Right renal pelvis (tissue), 4 donors: ENCODE measurements at regions not wholly inside any gene's neighbourhood (a gene's known extent, or its start where the extent isn't known, plus 50 kb on each side); places are given as distances from the start of the nearest gene placed in this dataset.
A peak's percentile ranks its signal among the peaks of the same experiment; 100 is the strongest.
"Not testable (repeated sequence)": the region's sequence is repeated elsewhere in the genome, so short reads cannot be mapped to it uniquely, and the experiment has no call there.

Source experiments
- DNase-seq, 4 donors: peaks; one replicate each; pipeline ENCODE4 v3.0.0-alpha.2; 2013; ENCODE audit warnings: low read depth in 4 of 4, low spot score in 3 of 4, missing footprints in 1 of 4

DNA sequence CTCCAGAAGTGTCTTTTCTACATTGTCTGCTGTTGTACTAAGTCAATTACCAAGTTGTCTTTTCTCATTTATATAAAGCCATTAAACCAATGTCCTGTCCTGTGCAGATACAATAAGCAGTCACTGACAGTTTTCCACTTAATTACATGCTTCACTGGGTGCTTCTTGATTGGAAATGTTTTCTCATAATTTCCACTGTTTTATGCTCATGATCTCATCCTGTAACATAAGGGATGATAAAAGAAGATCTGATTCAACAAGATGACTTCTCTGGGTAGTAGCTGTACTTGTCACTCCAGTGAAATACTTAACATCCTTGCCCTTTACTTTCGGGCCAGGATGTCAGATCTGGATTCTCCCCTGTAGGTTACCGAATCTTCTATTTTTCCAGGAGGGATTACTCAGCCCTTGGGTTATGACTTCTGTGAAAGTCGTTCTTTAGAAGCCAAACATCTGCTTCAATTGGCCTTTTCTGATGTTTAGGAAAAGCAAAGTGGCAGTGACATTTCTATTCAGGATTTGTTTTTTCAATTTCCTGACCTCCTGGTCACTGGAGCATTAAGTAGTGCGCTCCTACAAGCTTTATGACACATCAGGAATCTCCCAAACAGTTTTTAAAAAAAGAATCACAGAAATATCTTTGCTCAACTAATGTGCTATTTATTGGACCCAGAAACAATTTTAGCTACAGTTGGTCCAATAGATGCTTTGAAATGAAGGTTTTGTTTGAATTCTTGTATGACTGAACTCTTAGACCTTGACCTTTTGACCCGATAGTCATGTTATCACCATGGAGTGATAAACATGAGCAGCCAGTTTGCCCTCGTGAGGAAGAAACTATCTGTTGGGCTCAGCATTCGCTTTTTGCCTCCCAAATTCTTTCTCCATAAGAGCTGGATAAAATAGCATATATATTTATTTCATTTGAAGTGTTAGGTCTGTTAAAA lies 234.5 kb upstream of the SSTR1 start:
- DNase-seq: no peak

DNA sequence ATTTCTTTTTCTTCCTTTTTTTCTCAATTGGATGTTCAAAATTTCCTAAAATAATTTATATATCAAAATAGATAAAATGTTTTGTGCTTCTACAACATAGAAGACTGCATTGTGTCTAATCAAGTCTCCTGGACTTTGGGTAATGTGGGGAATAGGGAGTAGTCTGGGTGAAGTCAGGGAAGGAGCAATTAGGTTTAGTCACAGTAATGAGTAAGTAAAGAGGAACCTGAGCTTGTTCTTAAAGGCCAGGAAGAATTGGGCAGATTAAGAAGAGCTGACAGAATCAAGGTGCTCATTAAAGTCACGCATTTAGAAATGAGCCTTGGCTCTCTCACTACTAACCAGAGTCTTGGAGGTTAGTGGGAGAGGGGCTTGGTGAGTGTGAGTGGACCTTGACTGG lies 233.3 kb upstream of the SSTR1 start:
- no peak for DNase-seq

DNA sequence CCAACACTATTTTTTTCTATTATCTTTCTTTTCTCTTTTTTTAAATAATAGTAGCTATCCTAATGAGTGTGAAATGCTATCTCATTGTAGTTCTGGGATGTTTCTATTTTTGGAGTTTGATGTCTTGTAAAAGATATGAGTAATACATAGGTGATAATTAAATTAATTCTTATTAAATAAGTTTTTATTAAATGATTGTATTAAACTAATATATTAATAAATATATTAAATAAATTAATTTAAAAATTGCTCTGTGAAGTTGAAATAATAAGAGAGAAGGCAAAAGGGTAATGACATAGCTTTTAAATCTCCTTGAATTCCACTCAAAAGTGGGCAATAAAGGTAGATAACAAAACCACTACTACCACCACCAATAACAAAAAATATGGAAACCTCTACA lies 230.2 kb upstream of the SSTR1 start:
- no peak for DNase-seq

DNA sequence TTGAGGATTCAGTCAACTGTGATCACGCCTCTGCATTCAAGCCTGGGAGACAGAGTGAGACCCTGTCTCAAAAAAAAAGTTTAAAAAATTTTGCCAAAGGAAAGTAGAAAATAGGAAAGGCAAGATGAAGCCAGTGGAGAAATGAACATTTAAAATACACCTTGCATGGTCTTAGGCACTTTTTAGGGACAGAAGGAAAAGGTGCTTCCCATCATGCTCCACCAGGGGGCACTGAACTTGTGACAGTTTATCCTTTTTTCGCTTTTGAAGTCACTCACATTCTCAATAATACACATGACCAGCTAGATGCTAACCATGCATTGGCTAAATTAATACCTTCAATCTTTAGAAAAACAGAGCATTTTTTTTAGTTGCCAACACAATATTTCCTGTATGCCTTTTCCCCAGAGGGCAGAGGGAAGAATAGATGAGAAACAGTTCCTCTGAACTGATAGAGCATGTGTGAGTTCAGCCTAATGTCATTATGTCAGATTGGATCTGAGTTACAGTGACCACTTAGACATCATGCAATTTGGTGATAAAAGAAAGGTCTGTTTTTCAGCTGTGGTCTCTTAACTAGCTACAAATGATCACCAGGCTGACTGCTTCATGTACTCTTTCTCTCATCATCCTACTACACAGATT lies 221.8 kb upstream of the SSTR1 start:
- DNase-seq: peak in 3 of 4 donors; percentile 18 to 26 (median 18)

DNA sequence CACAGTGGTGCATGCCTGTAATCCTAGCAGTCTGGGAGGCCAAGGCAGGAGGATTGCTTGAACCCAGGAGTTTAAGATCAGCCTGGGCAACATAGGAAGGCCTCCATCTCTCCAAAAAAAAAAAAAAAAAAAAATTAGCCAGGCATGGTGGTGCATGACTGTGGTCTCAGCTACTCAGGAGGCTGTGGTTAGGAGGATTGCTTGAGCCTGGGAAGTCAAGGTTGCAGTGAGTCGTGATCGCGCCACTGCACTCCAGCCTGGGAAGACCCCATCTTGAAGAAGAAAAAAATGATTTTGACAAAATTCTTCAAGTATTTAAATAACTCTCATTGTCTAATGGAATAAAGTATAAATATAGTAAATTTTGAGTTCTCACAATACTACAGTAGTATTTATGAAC lies 219.2 kb upstream of the SSTR1 start:
- no peak for DNase-seq

DNA sequence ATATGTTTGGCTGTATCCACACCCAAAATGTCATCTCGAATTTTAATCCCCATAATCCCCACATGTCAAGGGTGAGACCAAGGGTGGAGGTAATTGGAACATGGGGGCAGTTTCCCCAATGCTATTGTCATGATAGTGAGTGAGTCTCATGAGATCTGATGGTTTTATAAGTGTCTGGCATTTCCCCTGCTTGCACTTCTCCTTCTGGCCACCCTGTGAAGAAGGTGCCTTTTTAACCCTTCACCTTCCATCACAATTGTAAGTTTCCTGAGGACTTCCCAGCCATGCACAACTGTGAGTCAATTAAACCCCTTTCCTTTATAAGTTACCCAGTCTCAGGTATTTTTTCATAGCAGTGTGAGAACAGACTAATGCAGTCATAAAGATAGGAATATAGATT lies 216.7 kb upstream of the SSTR1 start:
- DNase-seq: no peak

DNA sequence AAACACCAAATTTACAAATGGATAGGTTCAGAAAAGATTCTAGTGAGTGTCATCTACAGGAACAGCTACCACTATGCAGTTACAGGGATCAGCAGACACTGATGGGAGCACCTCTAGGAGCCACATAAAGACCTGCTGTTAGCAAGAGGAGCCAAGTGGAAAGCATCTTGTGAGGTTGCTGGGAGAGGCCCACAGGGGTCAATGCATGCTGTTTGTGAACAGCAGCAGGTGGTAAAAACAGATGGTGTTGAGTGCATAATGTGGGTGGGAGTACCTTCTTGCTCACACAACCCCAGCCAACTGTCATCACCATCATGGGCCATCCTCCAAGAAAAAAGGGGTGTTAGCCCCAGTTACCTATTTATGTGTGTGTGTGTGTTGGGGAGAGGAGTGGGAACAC lies 215.2 kb upstream of the SSTR1 start:
- no peak for DNase-seq

DNA sequence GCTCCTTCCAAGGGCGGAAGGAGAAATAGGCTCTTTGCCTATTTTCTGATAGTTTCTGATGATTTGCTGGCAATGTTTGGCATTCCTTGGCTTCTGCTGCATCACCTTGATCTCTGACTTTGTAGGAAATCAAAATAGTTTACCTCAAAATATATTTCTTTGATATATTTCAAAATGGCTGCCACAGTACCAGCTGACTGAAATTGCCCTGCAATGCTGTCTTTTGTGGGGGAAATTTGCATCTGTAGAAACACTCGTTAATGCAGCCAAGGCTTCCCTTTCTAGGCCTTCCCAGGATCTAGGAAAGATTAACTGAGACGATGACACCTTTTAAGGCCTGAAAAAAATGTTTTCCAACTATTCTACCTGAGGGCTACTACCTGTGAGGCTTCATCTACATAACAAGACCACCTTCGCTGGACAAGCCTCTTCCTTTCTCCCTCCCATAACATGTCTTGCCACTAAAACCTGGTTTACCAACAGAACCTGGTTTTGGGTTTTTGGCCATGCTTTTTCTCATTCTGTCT lies 212.8 kb upstream of the SSTR1 start:
- no peak for DNase-seq

DNA sequence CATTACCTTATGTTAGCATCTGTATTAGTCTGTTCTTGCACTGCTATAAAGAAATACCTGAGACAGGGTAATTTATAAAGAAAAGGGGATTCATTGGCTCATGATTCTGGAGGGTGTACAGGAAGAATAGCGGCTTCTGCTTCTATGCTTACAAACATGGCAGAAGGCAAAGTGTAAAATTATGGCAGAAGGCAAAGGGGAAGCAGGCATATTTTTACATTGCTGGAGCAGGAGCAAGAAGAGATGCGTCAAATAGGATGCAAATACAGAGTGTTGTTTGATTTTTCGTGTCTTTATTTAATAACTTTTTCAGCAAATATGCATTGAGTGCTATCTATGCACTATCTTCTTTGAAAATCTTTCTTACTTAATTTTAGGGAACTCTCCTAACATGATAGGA lies 210.7 kb upstream of the SSTR1 start:
- no peak for DNase-seq

DNA sequence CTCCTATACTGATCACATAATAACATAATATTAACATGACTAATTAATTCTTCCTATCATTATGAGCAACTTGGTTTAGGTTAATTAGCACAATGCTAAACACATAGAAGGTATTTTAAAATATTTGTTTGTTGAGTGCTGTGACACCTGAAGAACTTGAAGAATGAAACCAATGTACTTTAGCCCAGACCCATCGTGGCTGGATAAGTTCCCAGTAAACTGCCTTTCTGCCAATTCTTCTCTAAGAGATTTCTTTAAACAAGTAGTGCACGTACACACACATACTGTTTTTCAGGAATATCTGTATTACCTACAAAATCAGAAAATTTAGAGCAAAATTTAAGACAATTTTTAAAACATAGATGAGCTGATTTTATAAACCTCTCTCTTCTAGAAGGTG lies 207.4 kb upstream of the SSTR1 start:
- DNase-seq: no peak

DNA sequence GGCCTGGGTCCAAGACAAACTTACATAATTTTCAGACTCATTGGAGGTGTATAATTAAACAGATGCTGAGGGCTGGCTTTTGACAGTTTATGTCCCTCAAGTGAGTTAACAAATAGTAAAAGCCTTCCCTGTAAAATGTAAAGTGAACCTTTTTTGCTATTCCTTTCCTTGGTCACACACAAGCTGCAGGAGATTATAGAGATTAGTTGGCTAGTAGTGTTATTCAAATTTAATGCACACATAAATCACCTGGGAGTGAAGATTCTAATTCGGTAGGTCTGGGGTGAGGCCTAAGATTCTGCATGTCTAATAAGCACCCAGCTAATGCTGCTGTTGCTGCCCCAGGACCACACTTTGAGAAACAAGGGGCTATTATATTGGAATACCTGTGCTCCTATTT lies 206.2 kb upstream of the SSTR1 start:
- no peak for DNase-seq

DNA sequence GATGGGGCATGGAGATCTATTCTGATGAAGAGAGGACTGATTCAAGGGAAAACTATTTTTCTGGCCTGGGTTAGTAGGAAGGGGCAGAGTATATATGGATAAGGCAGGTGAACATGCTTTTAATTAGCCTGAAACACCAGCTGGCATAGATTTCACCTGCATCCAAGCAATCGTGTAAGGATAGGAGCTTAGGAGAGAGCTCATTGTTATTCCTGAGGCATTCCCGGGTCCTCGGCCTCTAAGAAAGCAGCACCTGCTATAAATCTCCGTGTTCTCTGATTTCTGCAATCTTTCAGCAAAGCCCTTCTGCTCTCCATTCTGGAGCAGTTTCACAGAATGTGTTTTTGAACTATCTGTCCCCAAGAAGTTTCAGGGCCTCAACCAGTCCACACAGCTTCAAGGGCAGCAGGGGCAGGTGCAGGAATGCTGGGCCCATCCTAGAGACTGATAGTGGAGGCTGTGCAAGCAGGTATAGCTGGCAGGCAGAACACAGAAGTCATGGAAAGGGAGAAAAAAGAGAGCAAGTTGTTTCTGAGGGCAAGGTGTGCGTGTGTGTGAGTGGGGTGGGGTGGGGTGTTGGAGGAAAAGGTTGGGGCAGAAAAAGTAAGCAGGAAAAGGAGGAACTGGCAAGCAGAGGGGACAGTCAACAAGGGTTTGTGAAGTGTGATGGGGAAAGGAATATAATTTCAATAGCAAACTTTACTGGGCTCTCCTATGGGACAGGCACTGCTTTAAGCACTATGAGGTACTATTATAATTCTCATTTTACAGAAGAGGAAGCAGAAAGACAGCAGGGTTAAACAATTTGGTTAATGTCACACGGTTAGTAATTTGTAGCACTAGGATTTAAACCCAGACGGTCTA lies 203.7 kb upstream of the SSTR1 start:
- no peak for DNase-seq

DNA sequence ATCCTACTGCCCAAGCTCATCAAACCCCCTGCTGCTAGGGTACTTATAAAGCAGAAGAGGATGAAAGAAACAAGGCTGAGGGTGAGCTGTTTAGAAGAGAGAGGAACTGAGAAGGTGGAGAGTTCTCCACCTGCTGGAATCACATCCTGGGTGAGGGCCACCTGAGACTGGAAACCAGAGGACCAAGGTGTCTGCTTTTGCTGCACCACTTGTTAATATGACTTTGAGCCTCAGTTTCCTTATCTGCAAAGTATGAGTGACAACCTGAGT lies 203.2 kb upstream of the SSTR1 start:
- DNase-seq: no peak

DNA sequence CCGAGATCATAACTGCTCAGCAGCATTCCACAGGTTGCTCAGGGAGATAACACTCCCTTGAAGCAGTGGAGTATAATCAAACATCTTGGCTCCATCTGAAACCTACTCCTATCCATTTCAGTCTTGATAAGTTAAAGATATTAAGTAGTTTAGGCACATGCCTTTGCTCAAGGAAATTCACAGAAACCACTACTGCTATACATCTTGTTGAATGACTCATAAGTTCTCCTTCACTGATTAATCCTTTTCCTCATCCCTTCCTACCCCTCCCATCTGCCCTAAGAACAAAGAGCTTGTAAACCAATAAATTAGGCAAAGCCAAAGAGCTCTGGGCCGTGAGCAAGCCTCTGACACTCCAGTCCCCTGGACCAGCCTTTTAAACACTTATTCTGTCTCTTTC lies 196.5 kb upstream of the SSTR1 start:
- not testable (repeated sequence) for DNase-seq

DNA sequence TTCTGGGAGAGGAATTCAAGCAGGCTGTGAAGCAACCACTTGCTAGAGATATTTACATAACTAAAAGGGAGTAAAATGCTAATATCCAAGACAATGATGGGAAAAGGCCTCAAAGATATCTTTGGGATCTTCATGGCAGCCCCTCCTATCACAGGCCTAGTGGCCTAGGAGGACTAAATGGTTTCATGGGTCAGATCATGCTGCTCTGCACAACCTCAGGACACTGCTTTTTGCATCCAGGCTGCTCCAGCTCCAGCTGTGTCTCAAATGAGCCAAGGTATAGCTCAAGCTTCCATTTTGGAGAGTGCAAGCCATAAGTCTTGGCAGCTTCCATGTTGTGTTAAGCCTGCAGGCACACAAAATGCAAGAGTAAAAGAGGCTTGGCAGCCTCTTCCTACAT lies 195.6 kb upstream of the SSTR1 start:
- DNase-seq: no peak

DNA sequence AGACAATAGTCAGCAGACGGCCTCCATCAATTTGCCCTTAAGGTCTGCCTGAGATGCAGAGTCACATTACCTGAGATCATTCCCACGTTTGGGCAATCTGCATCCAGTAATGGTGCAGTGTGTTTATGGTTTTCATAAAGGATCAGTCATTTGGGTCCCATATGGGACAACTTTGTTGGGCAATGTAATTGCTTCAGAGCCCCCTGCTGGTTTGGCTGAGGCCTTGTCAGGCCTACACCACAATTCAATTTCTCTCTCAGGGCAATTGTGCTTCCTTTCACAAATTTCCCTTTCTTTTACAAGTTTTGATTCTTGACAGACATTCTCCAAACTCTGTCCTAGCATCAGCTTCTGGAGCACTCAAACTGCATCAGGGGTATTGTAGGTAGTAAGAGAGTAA lies 191.2 kb upstream of the SSTR1 start:
- no peak for DNase-seq

DNA sequence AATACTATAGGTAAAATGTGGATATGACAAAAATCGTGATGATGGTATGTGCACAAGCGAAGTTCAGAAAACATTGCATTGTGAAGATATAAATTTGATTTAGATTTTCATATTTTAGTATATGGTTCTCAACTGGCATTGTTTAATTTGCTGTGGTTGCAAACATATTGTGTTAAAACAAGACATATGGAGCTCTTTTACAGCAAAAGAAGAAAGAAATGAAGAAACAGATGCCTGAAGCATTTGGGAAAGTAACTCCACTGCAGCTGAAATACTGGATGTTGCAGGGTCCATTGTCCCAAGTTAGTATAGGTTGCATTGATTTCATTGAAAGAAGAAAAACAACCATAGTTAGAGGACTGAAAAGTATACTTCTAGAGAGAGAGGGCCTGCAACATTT lies 185.8 kb upstream of the SSTR1 start:
- DNase-seq: no peak

DNA sequence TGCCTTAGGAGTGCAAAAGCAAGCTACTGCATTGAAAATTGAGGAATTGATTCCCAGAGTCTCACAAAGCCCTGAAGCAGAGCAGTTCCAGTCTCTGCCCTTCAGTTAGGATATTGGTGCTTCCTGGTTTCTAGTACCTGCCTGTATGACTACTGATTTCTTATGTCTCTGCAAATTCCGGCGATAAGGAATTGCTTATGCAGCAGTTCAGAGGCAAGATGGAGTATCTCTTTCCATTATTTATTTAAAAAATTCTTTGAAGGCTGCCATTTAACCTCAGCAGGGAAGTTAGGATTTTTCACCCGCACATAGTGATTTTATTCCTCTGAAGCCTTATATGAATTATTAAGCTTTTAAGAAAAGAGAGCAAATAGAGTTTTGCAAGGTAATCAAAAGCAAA lies 184.9 kb upstream of the SSTR1 start:
- DNase-seq: no peak

DNA sequence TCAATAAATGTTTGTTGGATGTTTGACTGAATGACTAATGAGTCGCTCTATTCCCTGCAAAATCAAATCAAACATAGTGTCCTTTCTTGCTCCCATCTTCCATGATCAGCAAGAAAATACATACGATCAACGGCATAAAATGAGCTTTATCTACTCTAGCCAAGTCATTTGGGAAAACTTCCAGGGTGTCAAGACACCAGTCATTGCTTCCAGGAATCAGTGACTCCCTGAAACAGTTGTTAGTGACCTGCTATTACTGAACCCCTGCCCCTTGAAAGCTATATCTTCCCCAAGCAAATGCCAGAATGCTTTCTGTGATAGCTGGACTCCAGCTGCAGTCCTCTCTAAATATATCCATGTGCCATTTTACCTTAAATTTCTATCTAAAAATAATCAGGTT lies 169.5 kb upstream of the SSTR1 start:
- DNase-seq: no peak

DNA sequence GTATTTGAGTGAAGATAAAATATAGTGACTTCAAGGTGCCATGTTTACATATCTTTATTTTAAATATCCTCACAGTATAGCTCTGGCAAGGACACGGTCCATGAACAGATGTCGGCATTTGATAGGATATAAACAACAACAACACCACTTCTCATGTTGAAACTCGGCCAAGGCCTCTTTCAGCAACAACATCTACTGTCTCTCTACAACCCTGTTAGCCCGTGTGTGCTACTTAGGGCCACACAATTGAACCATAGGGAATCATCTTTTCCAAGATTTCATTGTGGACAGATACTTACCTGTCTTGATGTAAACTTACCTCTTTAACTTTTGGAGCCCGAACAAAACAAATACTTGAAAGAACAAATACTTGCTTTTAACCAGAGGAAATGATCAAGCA lies 168.7 kb upstream of the SSTR1 start:
- no peak for DNase-seq

DNA sequence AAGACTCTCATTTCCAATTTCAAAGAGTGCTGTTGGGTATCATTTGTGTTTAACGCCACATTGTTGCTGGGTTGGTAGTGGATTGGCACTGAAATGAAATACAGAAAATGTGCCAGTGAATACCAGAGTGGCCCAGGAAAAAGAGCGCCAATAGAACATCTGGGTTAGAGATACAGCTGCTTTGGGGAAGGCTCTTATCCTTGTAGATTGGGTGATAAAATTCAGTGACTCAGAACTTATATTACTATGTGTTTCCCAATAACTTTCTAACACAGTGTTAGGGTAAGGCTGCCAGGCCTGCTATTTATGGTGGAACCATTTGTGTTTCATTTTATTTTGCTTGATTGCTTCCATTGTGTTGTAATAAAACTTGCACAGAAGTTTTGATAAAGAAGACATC lies 168.2 kb upstream of the SSTR1 start:
- no peak for DNase-seq
